ENCODE measurements at regions not wholly inside any gene's neighbourhood (a gene's known extent, or its start where the extent isn't known, plus 50 kb on each side); places are given as distances from the start of the nearest gene placed in this dataset.

GRCh38 chrX:39725928-39726619 is 371.7 kb downstream of the BCOR start:
- no peak for FAIRE-seq

- no peak for FAIRE-seq
Observed at GRCh38 chrX:39726771-39727170, 371.0 kb downstream of the BCOR start.

GRCh38 chrX:39728025-39728424 is 369.7 kb downstream of the BCOR start:
- FAIRE-seq, result no peak

GRCh38 chrX:39728852-39729598 is 368.7 kb downstream of the BCOR start:
- FAIRE-seq, result no peak

- FAIRE-seq, result no peak
Observed at GRCh38 chrX:39729981-39730661, 367.6 kb downstream of the BCOR start.

- FAIRE-seq, result no peak
Observed at GRCh38 chrX:39730662-39731329, 367.0 kb downstream of the BCOR start.

GRCh38 chrX:39731330-39731667 is 366.5 kb downstream of the BCOR start:
- FAIRE-seq, result no peak

- no peak for FAIRE-seq
Observed at GRCh38 chrX:39731735-39732134, 366.0 kb downstream of the BCOR start.

- no peak for FAIRE-seq
Observed at GRCh38 chrX:39733745-39734144, 364.0 kb downstream of the BCOR start.

- no peak for FAIRE-seq
Observed at GRCh38 chrX:39734174-39734776, 363.5 kb downstream of the BCOR start.

- FAIRE-seq, result no peak
Observed at GRCh38 chrX:39736216-39737211, 361.2 kb downstream of the BCOR start.

GRCh38 chrX:39739585-39739984 is 358.2 kb downstream of the BCOR start:
- FAIRE-seq, result no peak

- no peak for FAIRE-seq
Observed at GRCh38 chrX:39740078-39740477, 357.7 kb downstream of the BCOR start.

GRCh38 chrX:39741904-39742303 is 355.9 kb downstream of the BCOR start:
- FAIRE-seq, result no peak

- FAIRE-seq, result no peak
Observed at GRCh38 chrX:39745818-39746217, 351.9 kb downstream of the BCOR start.

GRCh38 chrX:39749135-39749534 is 348.6 kb downstream of the BCOR start:
- FAIRE-seq, result no peak

GRCh38 chrX:39749728-39750127 is 348.0 kb downstream of the BCOR start:
- no peak for FAIRE-seq

- FAIRE-seq, result no peak
Observed at GRCh38 chrX:39750256-39750790, 347.4 kb downstream of the BCOR start.

GRCh38 chrX:39750848-39751247 is 346.9 kb downstream of the BCOR start:
- FAIRE-seq, result no peak

- no peak for FAIRE-seq
Observed at GRCh38 chrX:39752815-39753214, 344.9 kb downstream of the BCOR start.

GRCh38 chrX:39753293-39753996 is 344.3 kb downstream of the BCOR start:
- no peak for FAIRE-seq

All from A204.1 (cell line).